ENCODE measurements at regions not wholly inside any gene's neighbourhood (a gene's known extent, or its start where the extent isn't known, plus 50 kb on each side); places are given as distances from the start of the nearest gene placed in this dataset.
A peak's percentile ranks its signal among the peaks of the same experiment; 100 is the strongest.
"Not testable (repeated sequence)": the region's sequence is repeated elsewhere in the genome, so short reads cannot be mapped to it uniquely, and the experiment has no call there.

- no peak for DNase-seq (ENCODE audit: low spot score)
Measured at GRCh38 chr3:115204475-115204874, 57.4 kb upstream of the ZBTB20 start.

DNA sequence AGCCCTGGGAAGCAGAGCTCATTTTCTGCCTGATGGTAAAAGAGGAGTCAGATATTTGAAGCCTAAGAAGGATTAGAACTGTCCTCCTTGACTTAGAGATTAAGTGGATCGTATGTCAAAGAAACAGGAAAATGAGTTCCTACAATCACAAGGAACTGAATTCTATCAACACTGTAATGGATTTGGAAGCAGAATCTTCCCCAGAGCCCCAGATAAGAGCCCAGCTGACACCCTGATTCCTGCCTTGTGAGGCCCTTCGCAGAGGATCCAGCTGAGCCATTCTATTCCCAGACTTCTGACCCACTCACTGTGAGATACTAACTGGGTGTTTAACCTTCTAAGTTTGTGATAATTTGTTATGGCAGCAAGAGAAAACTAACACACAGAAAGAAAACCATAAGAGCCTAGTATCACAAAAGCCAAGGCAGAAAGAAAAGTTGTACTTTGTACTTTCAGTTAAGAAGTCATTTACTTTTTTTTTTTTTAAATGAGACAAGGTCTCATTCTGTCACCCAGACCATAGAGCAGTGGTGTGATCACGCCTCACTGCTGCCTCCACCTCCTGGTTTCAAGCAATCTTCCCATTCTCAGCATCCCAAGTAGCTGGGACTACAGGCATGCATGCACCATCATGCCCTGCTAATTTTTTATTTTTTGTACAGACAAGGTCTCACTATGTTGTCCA, 61.1 kb upstream of the ZBTB20 start:
- no peak for DNase-seq (ENCODE audit: low spot score)

- no peak for DNase-seq (ENCODE audit: low spot score)
Measured at GRCh38 chr3:115211810-115212492, 64.9 kb upstream of the ZBTB20 start.

GRCh38 chr3:115212615-115213014, 65.5 kb upstream of the ZBTB20 start:
- no peak for DNase-seq (ENCODE audit: low spot score)

DNA sequence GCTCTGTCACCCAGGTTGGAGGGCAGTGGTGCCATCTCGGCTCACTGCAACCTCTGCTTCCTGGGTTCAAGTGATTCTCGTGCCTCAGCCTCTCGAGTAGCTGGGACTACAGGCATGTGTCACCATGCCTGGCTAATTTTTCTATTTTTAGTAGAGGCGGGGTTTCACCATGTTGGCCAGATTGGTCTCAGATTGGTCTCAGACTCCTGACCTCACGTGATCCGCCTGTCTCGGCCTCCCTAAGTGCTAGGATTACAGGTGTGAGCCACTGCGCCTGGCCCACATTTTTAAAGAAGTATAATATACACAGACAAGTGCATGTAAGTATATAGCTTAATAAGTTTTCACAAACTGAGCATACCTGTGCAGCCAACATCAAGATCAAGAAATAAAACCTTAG, 66.0 kb upstream of the ZBTB20 start:
- not testable (repeated sequence) for DNase-seq (ENCODE audit: low spot score)

- no peak for DNase-seq (ENCODE audit: low spot score)
Measured at GRCh38 chr3:115217292-115217677, 70.2 kb upstream of the ZBTB20 start.

DNA sequence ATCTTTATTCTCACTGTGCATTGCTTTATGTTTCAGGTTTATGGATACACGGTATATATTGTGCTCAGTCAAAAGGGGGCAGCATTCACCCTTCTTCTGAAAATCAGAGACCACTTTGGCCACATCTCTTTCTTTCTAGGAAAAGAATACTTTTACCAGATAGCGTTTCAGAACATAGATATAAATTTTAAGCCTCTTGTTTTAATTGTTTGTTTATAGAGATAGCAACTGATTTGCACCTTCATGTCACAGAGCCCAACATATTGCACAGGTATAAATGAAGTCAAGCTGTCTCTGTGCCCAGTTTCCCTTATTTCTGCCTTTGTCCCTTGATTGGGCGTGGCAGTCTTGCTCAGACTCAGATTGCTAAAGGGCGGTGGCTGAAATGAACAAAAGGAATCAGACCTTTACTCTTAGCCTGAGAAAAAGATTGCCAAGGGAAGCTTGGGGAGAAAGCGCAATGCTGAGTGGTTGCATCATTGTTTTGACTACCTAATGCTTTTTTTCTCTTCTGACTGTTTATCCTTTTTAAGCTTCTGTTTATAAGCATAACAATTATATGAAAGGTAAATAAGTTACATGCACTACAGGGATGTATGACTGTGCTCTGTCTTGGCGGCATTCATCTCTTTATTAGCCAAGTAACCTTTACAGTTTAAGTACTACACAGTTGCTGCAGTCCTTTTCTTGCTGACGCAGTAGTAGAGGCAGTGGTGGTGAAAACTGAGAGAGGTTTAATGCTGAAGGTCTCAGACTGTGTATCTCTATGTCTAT, 70.8 kb upstream of the ZBTB20 start:
- peak; percentile 16 for DNase-seq (ENCODE audit: low spot score)

DNA sequence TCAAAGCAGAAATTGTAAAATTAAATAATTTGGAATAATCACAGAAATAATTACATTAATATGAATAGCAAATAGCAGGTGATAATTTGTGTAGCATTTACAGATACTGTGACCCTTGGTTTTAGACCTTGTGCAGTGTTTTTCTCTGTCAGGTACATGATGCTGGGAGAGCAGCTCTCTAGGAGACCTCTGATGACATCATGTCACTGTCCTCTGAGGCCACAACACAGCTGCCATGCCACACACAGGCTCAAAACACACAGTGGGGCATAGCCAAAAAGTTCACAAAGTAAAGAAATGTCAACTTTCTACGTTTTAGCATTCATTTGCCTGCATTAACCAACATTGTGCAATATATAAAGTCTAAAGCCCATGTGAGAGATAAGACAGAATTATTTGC, 71.8 kb upstream of the ZBTB20 start:
- no peak for DNase-seq (ENCODE audit: low spot score)

DNA sequence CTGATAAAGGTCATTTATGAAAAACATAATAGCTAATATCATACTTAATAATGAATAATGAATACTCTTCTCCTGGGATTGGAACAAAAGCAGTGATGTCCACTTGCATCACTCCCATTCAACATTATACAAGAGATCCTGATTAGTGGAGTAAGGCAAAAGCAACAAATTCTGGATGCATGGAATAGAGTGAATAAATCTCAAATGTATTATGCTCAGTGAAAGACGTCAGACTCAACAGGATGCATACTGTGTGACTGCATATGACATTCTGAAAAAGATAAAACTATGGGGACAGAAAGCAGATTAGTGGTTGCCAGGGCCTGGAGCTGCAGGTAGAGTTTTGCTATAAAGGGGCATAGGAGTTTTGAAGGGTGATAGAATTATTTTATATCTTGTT, 77.6 kb upstream of the ZBTB20 start:
- no peak for DNase-seq (ENCODE audit: low spot score)

DNA sequence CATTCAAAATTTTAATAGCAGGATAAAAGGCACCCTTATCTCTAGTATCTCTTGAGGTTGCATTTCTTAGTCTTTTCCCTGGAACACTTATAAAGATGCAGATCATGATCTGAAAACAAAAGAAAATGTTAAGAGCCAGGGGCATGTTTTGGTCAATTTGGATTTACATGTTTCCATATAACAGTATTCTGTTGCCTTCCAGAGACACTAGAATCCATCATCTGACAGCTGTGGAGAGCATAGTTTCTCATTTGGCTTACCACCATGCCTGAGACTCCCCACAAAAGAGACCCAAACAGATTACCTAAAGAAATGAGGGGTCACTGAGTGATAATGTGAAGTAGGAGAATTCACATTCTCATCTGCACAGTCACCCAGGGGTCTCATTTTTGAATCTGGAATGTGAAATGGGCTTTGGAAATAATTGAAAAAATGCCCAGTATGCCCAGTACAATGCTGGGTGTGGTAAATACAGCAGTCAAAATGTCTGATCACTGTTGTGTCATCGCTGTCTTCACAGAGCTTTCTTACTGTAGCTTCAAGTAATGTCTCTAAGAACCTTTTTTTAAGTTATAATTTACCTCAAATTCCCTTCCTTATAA, 79.9 kb upstream of the ZBTB20 start:
- DNase-seq (ENCODE audit: low spot score): no peak

- no peak for DNase-seq (ENCODE audit: low spot score)
Measured at GRCh38 chr3:115227461-115227860, 80.4 kb upstream of the ZBTB20 start.

DNA sequence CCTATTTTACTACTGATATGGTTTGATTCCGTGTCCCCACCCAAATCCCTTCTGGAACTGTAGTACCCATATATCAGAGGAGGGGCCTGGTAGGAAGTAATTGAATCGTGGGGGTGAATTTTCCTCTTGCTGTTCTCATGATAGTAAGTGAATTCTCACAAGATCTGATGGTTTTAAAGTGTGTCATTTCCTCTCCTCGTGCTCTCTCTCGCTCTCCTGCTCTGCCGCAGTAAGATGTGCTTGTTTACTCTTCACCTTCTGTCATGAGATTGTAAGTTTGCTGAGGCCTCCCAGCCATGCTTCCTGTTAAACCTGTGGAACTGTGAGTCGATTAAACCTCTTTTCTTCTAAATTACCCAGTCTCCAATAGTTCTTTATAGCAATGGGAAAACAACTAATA, 81.2 kb upstream of the ZBTB20 start:
- DNase-seq (ENCODE audit: low spot score): no peak

GRCh38 chr3:115232167-115232566, 85.1 kb upstream of the ZBTB20 start:
- DNase-seq (ENCODE audit: low spot score): no peak

DNA sequence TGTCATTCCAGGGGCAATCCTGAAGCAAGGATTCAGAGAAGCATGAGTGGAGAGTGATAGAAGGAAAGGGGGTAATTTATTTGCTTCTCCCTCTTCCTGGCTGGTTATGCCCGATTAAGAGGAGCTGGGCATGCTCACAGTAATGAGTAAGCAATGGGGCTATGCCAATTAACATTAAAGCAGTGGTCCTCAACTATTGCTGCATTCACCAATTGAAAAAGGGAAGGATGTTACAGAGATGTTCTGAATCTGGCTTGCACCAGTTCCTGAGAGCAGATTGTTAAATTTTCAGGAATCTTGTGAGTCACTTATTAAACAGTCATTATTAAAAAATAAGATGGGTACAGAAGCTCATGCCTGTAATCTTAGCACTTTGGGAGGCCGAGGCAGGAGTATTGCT, 85.9 kb upstream of the ZBTB20 start:
- no peak for DNase-seq (ENCODE audit: low spot score)

GRCh38 chr3:115236496-115236895, 89.4 kb upstream of the ZBTB20 start:
- DNase-seq (ENCODE audit: low spot score): no peak

- DNase-seq (ENCODE audit: low spot score): no peak
Measured at GRCh38 chr3:115239717-115240116, 92.6 kb upstream of the ZBTB20 start.

DNA sequence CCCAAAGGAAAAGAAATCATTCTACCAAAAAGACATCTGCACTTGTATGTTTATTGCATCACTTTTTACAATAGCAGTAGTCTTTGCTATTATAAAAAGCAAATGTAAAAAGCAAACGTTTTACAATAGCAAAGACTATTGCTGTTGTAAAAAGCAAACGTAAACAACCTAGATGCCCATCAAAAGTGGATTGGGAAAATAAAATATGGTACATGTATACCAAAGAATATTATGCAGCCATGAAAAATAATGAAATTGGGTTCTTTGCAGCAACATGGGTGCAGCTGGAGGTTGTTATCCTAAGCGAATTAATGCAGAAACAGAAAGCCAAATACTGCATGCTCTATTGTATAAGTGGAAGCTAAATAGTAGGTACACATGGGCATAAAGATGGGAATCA, 97.3 kb upstream of the ZBTB20 start:
- DNase-seq (ENCODE audit: low spot score): no peak

DNA sequence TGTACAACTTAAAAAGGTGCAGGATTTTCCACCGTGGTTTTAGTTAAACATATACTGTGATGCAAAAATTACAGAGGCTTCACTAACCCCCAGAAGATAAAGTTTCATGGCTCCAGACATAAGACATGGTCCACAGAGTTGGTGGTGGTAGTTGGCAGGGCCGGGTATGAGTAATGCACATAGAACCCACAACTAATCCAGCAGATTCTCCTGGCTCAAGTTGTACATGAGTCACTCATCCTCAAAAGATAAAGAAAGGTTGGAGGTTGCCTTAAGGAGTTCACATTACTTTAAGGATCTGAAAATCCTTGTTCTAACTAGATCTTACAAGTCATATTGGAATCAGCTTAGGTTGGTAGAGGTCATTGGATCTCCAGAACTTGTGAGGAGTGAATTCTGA, 98.3 kb upstream of the ZBTB20 start:
- DNase-seq (ENCODE audit: low spot score): no peak

GRCh38 chr3:115245899-115246298, 98.8 kb upstream of the ZBTB20 start:
- no peak for DNase-seq (ENCODE audit: low spot score)

- no peak for DNase-seq (ENCODE audit: low spot score)
Measured at GRCh38 chr3:115246461-115247020, 99.5 kb upstream of the ZBTB20 start.

DNA sequence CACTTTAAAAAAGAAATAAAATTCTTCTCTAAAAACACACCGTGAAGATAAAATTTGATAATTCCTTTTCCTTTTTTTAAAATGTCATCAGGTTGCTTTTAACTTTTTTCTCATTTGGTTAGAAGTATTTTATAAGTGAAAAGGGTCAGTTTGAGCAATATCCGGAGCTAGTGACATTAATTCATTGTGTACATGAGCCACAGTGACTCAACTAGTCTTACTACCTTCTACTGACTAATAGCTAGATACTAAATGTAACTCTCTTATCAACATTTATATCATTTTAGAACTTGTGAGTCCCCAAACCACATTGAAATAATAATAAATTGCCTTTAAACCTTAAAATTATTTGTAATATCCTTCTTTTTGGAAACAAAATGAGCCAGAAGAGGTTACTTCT, 101.2 kb upstream of the ZBTB20 start:
- no peak for DNase-seq (ENCODE audit: low spot score)

DNA sequence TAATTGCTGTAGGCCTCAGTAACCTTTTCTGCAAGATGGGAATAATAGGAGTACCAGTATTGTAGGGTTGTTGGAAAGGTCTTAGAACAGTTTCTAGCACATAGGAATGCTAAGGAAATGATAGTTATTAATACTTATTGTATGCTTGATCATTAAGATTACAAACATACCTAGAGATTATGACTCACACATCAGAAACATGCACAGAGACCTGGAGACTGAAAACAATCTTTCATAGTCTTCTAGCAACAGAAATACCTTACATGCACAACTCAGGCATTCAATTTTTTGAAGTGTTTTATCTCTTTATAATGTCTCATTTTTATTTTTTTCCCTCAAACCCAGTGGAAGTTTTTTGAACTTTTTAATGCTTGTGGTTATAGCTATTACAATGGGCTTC, 104.4 kb upstream of the ZBTB20 start:
- no peak for DNase-seq (ENCODE audit: low spot score)

- DNase-seq (ENCODE audit: low spot score): no peak
Measured at GRCh38 chr3:115252679-115253078, 105.6 kb upstream of the ZBTB20 start.
